ENCODE measurements at regions not wholly inside any gene's neighbourhood (a gene's known extent, or its start where the extent isn't known, plus 50 kb on each side); places are given as distances from the start of the nearest gene placed in this dataset.
A peak's percentile ranks its signal among the peaks of the same experiment; 100 is the strongest.

DNA sequence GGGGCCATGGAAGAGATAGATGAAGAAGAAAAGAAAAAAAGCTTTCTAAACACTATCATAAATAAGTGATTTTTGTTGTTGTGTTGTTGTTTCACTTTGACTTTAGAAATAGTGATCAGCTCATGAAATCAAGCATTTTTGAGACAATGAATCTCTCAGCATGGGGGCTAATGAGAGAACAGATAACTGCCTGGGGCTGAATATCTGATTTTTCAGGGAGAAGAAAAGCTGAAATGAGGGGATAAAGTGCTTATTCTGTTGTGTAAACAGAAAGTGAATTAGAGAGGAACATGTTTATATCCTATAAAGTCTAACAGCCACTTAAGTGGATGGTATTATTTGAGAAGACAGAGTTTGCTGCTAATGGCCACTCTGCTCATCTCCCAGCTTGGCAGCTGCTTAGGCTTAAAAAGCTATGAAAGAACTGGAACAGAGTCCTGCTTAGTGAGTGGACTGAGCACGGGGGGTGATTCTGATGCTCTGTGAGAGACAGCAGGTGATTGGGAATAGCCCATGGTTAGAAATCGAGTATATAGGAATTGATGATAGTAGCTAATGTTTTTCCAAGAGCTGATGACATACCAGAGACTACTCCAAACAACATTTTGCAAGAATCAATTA, 646.1 kb upstream of the TMEM132C start:
- DNase-seq = no peak

GRCh38 chr12:127621366-127621765, 645.6 kb upstream of the TMEM132C start:
- DNase-seq = no peak

- DNase-seq = no peak
Measured at GRCh38 chr12:127623362-127623761, 643.6 kb upstream of the TMEM132C start.

DNA sequence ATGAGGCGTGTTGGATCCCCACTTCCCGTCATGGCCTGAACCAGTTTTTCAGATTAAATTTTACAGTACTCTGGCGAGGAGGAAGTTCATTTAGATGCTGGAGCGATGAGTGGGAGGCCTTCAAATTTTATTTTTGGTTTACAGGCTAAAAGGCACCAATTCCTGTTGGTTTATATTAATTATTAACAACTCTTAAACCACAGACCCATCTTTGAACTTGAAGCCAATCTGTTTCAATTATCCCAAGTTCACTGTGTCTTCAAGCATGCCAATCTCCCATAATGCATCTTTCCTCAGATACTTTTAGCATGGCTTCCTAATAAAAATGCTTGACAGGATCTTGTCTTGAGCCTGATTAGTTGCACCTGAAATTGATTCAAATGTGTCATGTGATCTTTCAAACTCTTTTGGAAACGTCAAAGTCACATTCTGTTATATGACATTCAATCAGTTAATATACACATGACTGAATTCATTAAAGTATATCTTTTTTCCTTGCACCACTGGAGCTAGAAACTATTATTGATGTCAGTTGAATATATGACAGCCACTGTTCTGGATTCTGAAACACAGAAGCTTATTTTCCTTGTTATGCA, 641.7 kb upstream of the TMEM132C start:
- DNase-seq = no peak

- DNase-seq = peak in 1 of 3 donors; percentile 59
Measured at GRCh38 chr12:127628645-127629044, 638.3 kb upstream of the TMEM132C start.

DNA sequence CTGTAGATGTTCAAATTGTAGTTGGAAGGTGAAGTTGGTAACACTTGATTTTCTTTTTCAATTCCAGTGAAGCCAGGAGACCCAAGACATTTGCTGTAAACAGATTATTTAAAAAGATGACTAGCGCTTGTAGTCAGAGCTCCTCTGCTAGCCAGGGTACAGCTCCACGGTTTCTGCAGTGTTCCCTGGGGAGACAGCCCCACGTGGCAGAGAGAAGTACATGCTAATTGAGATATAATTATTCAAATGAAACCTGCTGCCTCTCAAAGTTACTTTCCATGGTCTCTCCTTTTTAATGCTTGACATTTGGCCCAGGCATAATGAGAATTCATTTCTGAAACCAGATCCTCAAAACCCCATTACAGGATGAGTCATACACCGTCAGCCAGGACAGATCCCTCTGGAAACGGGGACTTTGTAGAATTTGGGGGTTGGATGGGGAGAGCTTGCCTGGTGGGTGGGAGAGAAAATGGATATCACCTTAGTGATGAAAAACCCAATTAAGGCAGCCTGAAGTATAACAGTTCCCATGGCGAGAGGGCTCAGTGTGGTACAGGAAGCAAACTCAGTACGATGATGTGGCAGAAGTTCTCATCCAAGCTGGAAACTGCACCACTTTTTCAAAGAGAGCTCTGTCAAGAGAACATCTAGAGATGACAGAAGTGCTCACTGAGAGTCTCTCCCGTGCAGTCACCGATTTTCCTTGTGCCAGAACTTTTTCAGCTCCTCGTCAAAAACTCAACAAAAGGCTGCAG, 637.7 kb upstream of the TMEM132C start:
- no peak for DNase-seq

DNA sequence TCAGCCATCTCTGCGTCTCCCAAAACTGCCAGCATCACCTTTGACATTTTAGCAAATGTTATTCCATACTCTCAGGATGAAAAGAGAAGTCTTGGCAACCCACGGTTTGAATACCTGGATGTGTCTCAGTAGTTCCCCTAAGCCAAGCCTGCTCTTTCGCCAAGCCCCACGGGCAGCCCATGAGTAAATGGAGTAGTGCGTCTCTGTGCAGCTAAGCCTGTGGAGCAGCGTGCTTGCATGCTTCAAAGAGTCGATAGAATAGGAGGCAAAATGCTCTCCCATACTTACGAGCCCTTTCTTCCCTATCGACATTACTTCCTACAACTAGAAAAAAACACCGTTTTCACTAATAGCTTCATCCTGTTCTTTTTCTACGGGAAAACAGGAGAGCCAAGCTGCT, 634.5 kb upstream of the TMEM132C start:
- peak in 1 of 3 donors; percentile 22 for DNase-seq

- DNase-seq = no peak
Measured at GRCh38 chr12:127635838-127636237, 631.1 kb upstream of the TMEM132C start.

DNA sequence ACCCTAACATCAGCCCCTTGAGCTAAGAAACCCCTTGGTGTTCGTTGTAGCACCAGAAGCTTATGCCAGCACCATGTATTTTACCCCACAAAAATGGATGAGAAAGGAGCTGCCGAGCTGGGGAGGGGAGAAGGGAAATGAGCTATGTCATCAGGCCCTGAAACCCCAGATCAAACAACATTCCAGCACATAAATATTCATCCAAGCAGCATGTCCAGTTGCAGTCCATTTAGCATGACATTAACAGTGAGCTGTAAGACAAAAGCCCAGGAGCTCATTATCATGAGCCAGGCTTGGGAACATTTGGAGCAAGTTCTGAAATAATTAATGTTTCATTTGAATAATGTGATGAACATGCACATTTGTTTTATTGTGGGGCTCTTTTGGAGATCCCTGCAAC, 630.1 kb upstream of the TMEM132C start:
- no peak for DNase-seq

DNA sequence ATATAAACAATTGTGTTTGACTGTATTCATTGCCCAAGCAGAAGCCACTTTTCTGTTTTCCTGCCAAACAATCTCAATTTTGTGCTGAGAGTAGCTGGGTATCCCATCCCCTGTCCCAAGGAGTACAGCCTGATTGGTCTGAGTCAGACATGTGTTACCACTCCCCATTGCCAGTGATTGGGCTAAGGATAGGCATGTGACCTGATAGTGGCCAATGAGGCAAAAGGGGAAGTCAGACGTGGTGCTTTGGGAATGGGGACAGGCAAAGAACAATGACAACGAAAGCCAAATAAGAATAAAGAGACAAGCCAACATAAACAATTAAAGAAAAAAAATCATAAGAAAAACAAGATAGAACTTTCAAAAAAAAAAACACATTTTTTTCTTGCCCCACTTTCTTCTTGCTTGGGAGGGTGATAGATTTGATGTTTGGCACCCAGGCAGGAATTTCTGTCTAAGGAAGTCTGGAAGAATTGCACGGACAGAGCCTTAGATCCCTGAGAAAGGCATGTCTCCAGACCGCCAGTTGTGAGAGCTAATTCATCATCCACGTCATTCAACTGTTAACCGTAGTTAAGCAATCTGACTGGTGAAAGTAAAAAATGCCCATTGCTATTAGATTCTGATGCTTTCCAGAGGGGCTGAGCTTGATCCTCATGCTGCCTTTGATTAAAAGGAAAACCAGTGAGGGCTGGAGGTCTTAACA, 626.6 kb upstream of the TMEM132C start:
- peak in 1 of 3 donors; percentile 81 for DNase-seq

GRCh38 chr12:127642208-127642607, 624.8 kb upstream of the TMEM132C start:
- DNase-seq = no peak

DNA sequence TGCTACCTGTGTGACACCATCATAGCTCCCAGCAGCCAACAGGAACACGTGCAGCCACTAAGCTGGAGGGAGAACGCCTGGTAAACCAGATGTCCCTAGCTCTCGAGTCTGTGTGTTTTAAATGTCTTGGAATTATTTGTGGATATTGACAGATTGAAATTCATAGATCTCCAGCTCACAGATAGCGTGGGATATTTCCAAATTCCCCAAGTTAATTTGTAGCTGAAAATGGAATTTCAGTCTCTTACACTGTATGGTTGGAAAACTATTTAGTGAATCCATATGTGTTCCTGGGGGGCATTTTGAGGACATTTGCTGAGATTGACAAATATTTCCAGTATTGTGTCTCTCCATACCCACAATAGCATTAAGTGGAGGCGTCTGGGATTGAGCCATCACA, 618.6 kb upstream of the TMEM132C start:
- DNase-seq = peak in 1 of 3 donors; percentile 31

GRCh38 chr12:127649961-127650360, 617.0 kb upstream of the TMEM132C start:
- no peak for DNase-seq

GRCh38 chr12:127650626-127651025, 616.3 kb upstream of the TMEM132C start:
- peak in 1 of 3 donors; percentile 85 for DNase-seq

DNA sequence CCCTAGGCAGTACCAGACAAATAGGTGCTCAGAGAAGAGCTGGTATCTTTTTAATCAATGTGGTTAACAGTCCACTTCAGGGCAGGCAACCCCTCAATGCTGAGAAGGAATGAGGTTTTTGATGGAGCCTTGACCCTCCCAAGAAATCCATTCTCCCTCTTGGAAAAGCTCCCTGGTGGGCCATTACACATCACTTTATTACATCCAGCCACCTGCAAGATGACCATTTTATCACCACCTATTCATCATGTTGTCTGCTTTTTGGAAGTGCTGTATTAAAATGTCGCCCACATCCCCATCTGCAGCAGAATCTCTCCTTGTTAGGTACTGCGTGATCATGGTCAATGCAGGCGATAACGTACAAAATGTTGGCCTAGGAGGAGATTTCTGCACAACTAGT, 614.7 kb upstream of the TMEM132C start:
- DNase-seq = no peak

- DNase-seq = no peak
Measured at GRCh38 chr12:127654383-127654985, 612.5 kb upstream of the TMEM132C start.

DNA sequence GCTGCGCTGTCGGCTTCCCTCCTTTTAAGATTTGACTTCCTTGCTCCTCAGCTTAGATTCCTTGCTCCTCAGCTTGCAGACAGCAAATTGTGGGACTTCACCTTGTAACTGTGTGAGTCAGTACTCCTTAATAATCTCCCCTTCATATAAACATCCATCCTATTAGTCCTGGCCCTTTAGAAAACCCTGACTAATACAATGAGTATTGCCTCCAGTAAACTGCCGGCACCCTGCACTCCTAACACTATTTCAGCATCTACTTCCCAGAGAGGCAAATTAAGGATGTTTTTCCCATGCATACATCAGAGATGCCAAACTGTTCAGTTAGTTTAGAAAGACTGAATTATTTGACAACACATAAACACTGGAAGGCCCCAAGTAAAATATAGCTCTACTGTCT, 611.3 kb upstream of the TMEM132C start:
- DNase-seq = peak in 1 of 3 donors; percentile 68

GRCh38 chr12:127656266-127656665, 610.7 kb upstream of the TMEM132C start:
- no peak for DNase-seq

DNA sequence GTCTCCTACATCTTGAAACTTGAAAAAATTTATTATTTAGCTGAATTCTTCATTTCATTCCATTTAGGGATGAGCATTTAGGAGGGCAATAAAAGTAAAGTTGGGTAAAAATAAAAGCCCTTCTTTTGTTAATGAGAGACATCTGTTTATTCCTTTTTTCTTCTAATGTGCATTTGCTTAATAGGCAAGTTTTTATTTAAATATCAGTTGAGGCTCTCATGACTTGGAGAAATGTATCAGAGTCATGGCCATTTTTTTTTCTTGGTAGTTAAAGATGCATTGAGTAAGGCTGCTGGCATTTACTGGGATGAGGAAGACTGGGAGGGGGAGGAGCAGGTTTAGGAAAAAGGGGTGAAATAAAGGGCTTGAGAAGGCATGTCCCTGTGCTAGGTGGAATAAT, 609.9 kb upstream of the TMEM132C start:
- no peak for DNase-seq

- no peak for DNase-seq
Measured at GRCh38 chr12:127660961-127661360, 606.0 kb upstream of the TMEM132C start.

GRCh38 chr12:127663716-127664115, 603.3 kb upstream of the TMEM132C start:
- no peak for DNase-seq

- DNase-seq = no peak
Measured at GRCh38 chr12:127664901-127665300, 602.1 kb upstream of the TMEM132C start.

Measured in muscle of back (tissue), 3 donors.